ENCODE measurements at regions not wholly inside any gene's neighbourhood (a gene's known extent, or its start where the extent isn't known, plus 50 kb on each side); places are given as distances from the start of the nearest gene placed in this dataset.
A peak's percentile ranks its signal among the peaks of the same experiment; 100 is the strongest.

DNA sequence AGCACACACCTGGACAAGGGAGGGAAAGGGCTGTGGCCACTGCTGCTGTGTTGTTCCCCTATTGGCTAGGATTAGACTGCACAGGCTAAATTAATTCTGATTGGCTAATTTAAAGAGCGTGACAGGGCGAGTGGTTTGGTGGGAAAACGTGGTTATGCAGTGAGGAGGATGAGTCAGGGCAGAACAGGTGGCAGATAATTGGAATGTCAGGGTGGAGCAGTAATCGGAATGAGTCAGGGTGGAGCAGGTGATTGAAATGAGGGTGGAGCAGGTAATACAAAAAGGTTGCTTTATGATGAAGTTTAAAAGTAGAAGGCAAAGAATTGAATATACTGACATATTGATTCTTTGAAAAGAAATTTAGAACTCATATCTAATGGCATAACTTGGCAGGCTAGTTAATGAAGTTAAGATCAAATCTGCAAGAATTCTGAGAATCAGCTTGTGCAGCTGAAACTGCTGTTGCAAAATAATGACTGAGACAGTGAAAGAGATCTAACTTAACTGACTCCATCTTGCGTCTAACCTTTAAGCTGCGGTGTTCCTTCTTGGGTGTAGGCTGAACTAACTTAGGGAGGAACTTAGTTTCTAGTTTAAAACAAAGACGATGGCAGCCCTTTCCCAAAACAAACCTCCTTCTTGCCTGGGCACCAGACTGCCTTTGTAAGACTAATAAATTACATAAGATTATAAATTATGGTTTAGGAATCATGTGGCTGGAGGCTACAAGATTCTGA is 174.3 kb downstream of the UTP18 start:
- Histone ChIP-seq H3K4me2 (ENCODE audit: low read length) (no peak overlapping the region), H4K20me1 (ENCODE audit: insufficient read depth, low read length) (no peaks in the 10 kb centered on the region), H3K27ac (ENCODE audit: low read depth, low read length, poor library complexity, severe bottlenecking) (no peak overlapping the region), H3K9me2 (ENCODE audit: low read depth, low read length) (no peaks in the 10 kb centered on the region), H3K36me3 (ENCODE audit: insufficient read depth, low read length) (no peaks in the 10 kb centered on the region), H2AFZ (ENCODE audit: low read length) (no peak overlapping the region), H3K4me3 (ENCODE audit: low read depth, low read length, poor library complexity, severe bottlenecking) (no peak overlapping the region), H3K9me3 (ENCODE audit: low read length) (no peaks in the 10 kb centered on the region), H3K4me1 (ENCODE audit: insufficient read depth, low read length, severe bottlenecking) (no peaks in the 10 kb centered on the region), H3K9ac (ENCODE audit: low read length) (no peak overlapping the region), H3F3A (ENCODE audit: insufficient read depth, low read length) (no peaks in the 10 kb centered on the region), H3K27me3 (ENCODE audit: insufficient read depth, low read length) (no peaks in the 10 kb centered on the region), H3K79me2 (ENCODE audit: insufficient read depth, low read length) (no peaks in the 10 kb centered on the region)
- TF ChIP-seq, protein P1, sequence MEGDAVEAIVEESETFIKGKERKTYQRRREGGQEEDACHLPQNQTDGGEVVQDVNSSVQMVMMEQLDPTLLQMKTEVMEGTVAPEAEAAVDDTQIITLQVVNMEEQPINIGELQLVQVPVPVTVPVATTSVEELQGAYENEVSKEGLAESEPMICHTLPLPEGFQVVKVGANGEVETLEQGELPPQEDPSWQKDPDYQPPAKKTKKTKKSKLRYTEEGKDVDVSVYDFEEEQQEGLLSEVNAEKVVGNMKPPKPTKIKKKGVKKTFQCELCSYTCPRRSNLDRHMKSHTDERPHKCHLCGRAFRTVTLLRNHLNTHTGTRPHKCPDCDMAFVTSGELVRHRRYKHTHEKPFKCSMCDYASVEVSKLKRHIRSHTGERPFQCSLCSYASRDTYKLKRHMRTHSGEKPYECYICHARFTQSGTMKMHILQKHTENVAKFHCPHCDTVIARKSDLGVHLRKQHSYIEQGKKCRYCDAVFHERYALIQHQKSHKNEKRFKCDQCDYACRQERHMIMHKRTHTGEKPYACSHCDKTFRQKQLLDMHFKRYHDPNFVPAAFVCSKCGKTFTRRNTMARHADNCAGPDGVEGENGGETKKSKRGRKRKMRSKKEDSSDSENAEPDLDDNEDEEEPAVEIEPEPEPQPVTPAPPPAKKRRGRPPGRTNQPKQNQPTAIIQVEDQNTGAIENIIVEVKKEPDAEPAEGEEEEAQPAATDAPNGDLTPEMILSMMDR (IDR thresholded peaks at IDR 0.05; ENCODE audit: low read length): no peak
- TF ChIP-seq EZH2 (IDR thresholded peaks at IDR 0.05; ENCODE audit: borderline replicate concordance, low read length): no peak

DNA sequence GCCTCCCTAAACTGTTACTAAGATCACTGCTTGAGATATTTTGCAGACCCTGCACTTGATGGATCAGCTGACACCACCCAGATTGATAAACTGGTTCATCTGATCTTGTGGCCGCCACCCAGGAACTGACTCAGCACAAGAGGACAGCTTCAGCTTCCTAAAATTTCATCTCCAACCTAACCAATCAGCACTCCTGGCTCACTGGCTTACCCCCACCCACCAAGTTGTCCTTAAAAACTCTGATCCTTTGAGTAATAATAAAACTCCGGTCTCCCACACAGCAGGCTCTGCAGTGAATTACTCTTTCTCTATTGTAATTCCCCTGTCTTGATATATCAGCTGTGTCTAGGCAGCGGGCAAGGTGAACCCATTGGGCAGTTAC is 174.8 kb downstream of the UTP18 start:
- Histone ChIP-seq H3K27ac (ENCODE audit: low read depth, low read length, poor library complexity, severe bottlenecking) (no peak overlapping the region), H3K4me3 (ENCODE audit: low read depth, low read length, poor library complexity, severe bottlenecking) (no peak overlapping the region), H3F3A (ENCODE audit: insufficient read depth, low read length) (no peaks in the 10 kb centered on the region), H2AFZ (ENCODE audit: low read length) (no peak overlapping the region), H4K20me1 (ENCODE audit: insufficient read depth, low read length) (no peaks in the 10 kb centered on the region), H3K9me2 (ENCODE audit: low read depth, low read length) (no peaks in the 10 kb centered on the region), H3K36me3 (ENCODE audit: insufficient read depth, low read length) (no peaks in the 10 kb centered on the region), H3K27me3 (ENCODE audit: insufficient read depth, low read length) (no peaks in the 10 kb centered on the region), H3K4me1 (ENCODE audit: insufficient read depth, low read length, severe bottlenecking) (no peaks in the 10 kb centered on the region), H3K9ac (ENCODE audit: low read length) (no peak overlapping the region), H3K9me3 (ENCODE audit: low read length) (no peaks in the 10 kb centered on the region), H3K4me2 (ENCODE audit: low read length) (no peak overlapping the region), H3K79me2 (ENCODE audit: insufficient read depth, low read length) (no peaks in the 10 kb centered on the region)
- no peak for TF ChIP-seq EZH2 (IDR thresholded peaks at IDR 0.05; ENCODE audit: borderline replicate concordance, low read length)
- TF ChIP-seq, protein P1 (IDR thresholded peaks at IDR 0.05; ENCODE audit: low read length): no peak

DNA sequence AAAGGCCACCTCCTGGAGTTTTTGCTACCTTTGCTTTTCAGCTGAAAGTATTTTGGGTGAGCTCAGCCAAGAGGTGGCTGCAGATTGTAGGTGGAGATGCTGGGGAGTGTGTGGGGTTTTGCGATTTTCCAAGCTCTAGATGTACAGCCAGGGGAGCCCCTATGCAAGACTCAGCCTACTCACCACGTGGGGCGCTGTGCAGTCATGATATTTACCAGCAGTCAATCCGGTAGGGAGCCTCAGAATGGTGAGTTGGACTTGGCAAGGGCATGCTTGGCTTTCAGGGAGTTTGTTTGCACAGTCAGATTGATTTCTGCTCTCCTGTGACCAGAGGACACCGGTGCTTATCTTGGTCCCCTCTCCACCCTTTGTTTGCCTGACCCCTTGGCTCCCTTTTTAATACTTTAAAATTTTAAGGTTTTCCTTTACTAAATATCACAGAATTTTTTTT is 175.3 kb downstream of the UTP18 start:
- Histone ChIP-seq H3F3A (ENCODE audit: insufficient read depth, low read length) (no peaks in the 10 kb centered on the region), H3K27ac (ENCODE audit: low read depth, low read length, poor library complexity, severe bottlenecking) (no peak overlapping the region), H3K9ac (ENCODE audit: low read length) (no peak overlapping the region), H4K20me1 (ENCODE audit: insufficient read depth, low read length) (no peaks in the 10 kb centered on the region), H3K4me3 (ENCODE audit: low read depth, low read length, poor library complexity, severe bottlenecking) (no peak overlapping the region), H3K79me2 (ENCODE audit: insufficient read depth, low read length) (no peaks in the 10 kb centered on the region), H3K9me2 (ENCODE audit: low read depth, low read length) (no peaks in the 10 kb centered on the region), H3K4me1 (ENCODE audit: insufficient read depth, low read length, severe bottlenecking) (no peaks in the 10 kb centered on the region), H3K36me3 (ENCODE audit: insufficient read depth, low read length) (no peaks in the 10 kb centered on the region), H3K4me2 (ENCODE audit: low read length) (no peak overlapping the region), H3K27me3 (ENCODE audit: insufficient read depth, low read length) (no peaks in the 10 kb centered on the region), H2AFZ (ENCODE audit: low read length) (no peak overlapping the region), H3K9me3 (ENCODE audit: low read length) (no peaks in the 10 kb centered on the region)
- TF ChIP-seq, protein P1 (IDR thresholded peaks at IDR 0.05; ENCODE audit: low read length): peak; percentile 71
- no peak for TF ChIP-seq EZH2 (IDR thresholded peaks at IDR 0.05; ENCODE audit: borderline replicate concordance, low read length)
